IMR-90 (cell line): ENCODE measurements at regions not wholly inside any gene's neighbourhood (a gene's known extent, or its start where the extent isn't known, plus 50 kb on each side); places are given as distances from the start of the nearest gene placed in this dataset.

Source experiments
- ATAC-seq: fragments of 200-7000 bp; cut with Tn5 transposase; 2 replicates; pipeline ENCODE4 v1.9.1; 2020; ENCODE audit warnings: low read depth, mild to moderate bottlenecking, moderate library complexity
- BruUV-seq: library from RNA; stranded (reverse); fragments of 400-500 nt; replicated peaks from 2 replicates; lab custom pipeline; 2021; lab: Mats Ljungman, UMichigan
- CTCF ChIA-PET: fragments of 300-600 bp; formaldehyde crosslinking; extraction: SDS; loops from one replicate; lab custom pipeline; 2021; ENCODE audit warnings: antibody characterized with exemption; lab: Yijun Ruan, JAX
- POLR2A ChIA-PET: fragments of 300-600 bp; sonication (Branson Sonifier 250); formaldehyde crosslinking; loops from one replicate; lab custom pipeline; 2022; ENCODE audit warnings: antibody characterized with exemption; ENCODE audit not compliant: unreplicated experiment; lab: Charles Lee
- DNase-seq: peaks from one replicate; pipeline ENCODE4 v3.0.0; 2013
- H2AFZ ChIP-seq: replicated peaks from 2 replicates; pipeline ENCODE3; 2013; ENCODE audit warnings: low read length, mild to moderate bottlenecking; ENCODE audit not compliant: poor library complexity
- H2AK5ac ChIP-seq: 2 replicates; pipeline ENCODE4 v1.6.1; 2013; ENCODE audit warnings: low read depth, low read length, inconsistent platforms
- H2AK9ac ChIP-seq: replicated peaks from 2 replicates; pipeline ENCODE3; 2013; ENCODE audit warnings: mild to moderate bottlenecking, low read depth, low read length, moderate library complexity; ENCODE audit not compliant: poor library complexity
- H2BK120ac ChIP-seq: 2 replicates; pipeline ENCODE4 v1.6.1; 2013; ENCODE audit warnings: low read depth, low read length, inconsistent platforms
- H2BK15ac ChIP-seq: 3 replicates; pipeline ENCODE4 v1.6.1; 2013; ENCODE audit warnings: low read depth, low read length, inconsistent platforms
- H2BK20ac ChIP-seq: 2 replicates; pipeline ENCODE4 v1.6.1; 2013; ENCODE audit warnings: low read depth, mild to moderate bottlenecking, inconsistent platforms, low read length, moderate library complexity
- H2BK5ac ChIP-seq: 2 replicates; pipeline ENCODE4 v1.6.1; 2013; ENCODE audit warnings: mild to moderate bottlenecking, low read depth, low read length, inconsistent platforms; ENCODE audit not compliant: poor library complexity, severe bottlenecking
- H3K14ac ChIP-seq: replicated peaks from 2 replicates; pipeline ENCODE4 v1.6.1; 2013; ENCODE audit warnings: low read depth, low read length, inconsistent platforms
- H3K18ac ChIP-seq: 2 replicates; pipeline ENCODE4 v1.6.1; 2013; ENCODE audit warnings: low read depth, low read length, control low read depth
- H3K23ac ChIP-seq: 2 replicates; pipeline ENCODE4 v1.6.1; 2013; ENCODE audit warnings: low read depth, low read length, inconsistent platforms
- H3K27ac ChIP-seq: 2 replicates; pipeline ENCODE4 v1.5.1; 2013; ENCODE audit warnings: mild to moderate bottlenecking, control low read depth, low read length; ENCODE audit not compliant: insufficient read depth
- H3K27me3 ChIP-seq: 2 replicates; pipeline ENCODE4 v1.6.1; 2013; ENCODE audit warnings: low read length; ENCODE audit not compliant: control insufficient read depth, insufficient read depth
- H3K36me3 ChIP-seq: 2 replicates; pipeline ENCODE4 v1.6.1; 2013; ENCODE audit warnings: low read length, mixed read lengths; ENCODE audit not compliant: control insufficient read depth, insufficient read depth
- H3K4ac ChIP-seq: 2 replicates; pipeline ENCODE4 v1.6.1; 2013; ENCODE audit warnings: low read depth, low read length, inconsistent platforms
- H3K4me1 ChIP-seq: 2 replicates; pipeline ENCODE4 v1.6.1; 2013; ENCODE audit warnings: low read length, mixed read lengths; ENCODE audit not compliant: control insufficient read depth, insufficient read depth
- H3K4me2 ChIP-seq: 2 replicates; pipeline ENCODE4 v1.6.1; 2013; ENCODE audit warnings: low read depth, mild to moderate bottlenecking, control low read depth, low read length, moderate library complexity
- H3K4me3 ChIP-seq: 2 replicates; pipeline ENCODE4 v1.5.1; 2013; ENCODE audit warnings: low read depth, mild to moderate bottlenecking, control low read depth, low read length, moderate library complexity; ENCODE audit not compliant: insufficient read depth
- H3K56ac ChIP-seq: 2 replicates; pipeline ENCODE4 v1.6.1; 2013; ENCODE audit warnings: low read length, inconsistent platforms; ENCODE audit not compliant: insufficient read depth; ENCODE audit errors: extremely low read depth
- H3K79me1 ChIP-seq, 2 experiments: 2 replicates each; pipeline ENCODE4 v1.6.1; 2013; ENCODE audit warnings: low read length in 2 of 2, inconsistent platforms in 1 of 2, low read depth in 1 of 2
- H3K9ac ChIP-seq: 2 replicates; pipeline ENCODE4 v1.6.1; 2013; ENCODE audit warnings: low read depth, low read length, control low read depth
- H3K9me1 ChIP-seq: 2 replicates; pipeline ENCODE4 v1.6.1; 2013; ENCODE audit warnings: low read length, inconsistent platforms; ENCODE audit not compliant: insufficient read depth
- H3K9me3 ChIP-seq: 2 replicates; pipeline ENCODE4 v1.6.1; 2013; ENCODE audit warnings: low read length; ENCODE audit not compliant: control insufficient read depth, insufficient read depth
- H4K20me1 ChIP-seq: 2 replicates; pipeline ENCODE4 v1.6.1; 2013; ENCODE audit warnings: low read length, inconsistent platforms; ENCODE audit not compliant: insufficient read depth
- H4K5ac ChIP-seq: 2 replicates; pipeline ENCODE4 v1.6.1; 2013; ENCODE audit warnings: mild to moderate bottlenecking, low read depth, low read length, control low read depth
- H4K8ac ChIP-seq, 2 experiments: 2 replicates each; pipeline ENCODE4 v1.6.1; 2013; ENCODE audit warnings: low read depth in 2 of 2, low read length in 2 of 2, control low read depth in 1 of 2, inconsistent platforms in 1 of 2
- H4K91ac ChIP-seq: 2 replicates; pipeline ENCODE4 v1.6.1; 2013; ENCODE audit warnings: low read depth, low read length, inconsistent platforms; ENCODE audit not compliant: insufficient read depth
- BHLHE40 ChIP-seq: fragments of 150-350 bp; IDR thresholded peaks from 2 replicates; pipeline ENCODE4 v1.6.1; 2016; ENCODE audit warnings: mild to moderate bottlenecking, low read depth, low read length
- MAFK ChIP-seq: IDR thresholded peaks from 2 replicates; pipeline ENCODE4 v1.6.1; 2012; ENCODE audit warnings: low read depth, low read length, improper control_type of control experiment
- MXI1 ChIP-seq: IDR thresholded peaks from 2 replicates; pipeline ENCODE4 v1.6.1; 2012; ENCODE audit warnings: low read depth, mild to moderate bottlenecking, low read length, moderate library complexity, borderline replicate concordance
- NFE2L2 ChIP-seq: fragments of 150-350 bp; IDR thresholded peaks from 2 replicates; pipeline ENCODE4 v1.6.1; 2016; ENCODE audit warnings: low read depth, mild to moderate bottlenecking, low read length
- SMC3 ChIP-seq: fragments of 150-350 bp; IDR thresholded peaks from 2 replicates; pipeline ENCODE4 v1.6.1; 2016; ENCODE audit warnings: low read depth, mild to moderate bottlenecking, antibody characterized with exemption, low read length, moderate library complexity
- WGBS, 2 experiments: methylation state at CpG; one replicate each; pipeline versions ENCODE4 v1.1.5 to v1.1.7; 2013; ENCODE audit warnings: missing lambda C conversion rate in 2 of 2; ENCODE audit not compliant: insufficient read length in 1 of 2; ENCODE audit errors: extremely low coverage in 2 of 2; 5-methylcytosine and 5-hydroxymethylcytosine counted together
- dilution Hi-C: fragments of 300-500 bp; cut with HindIII; formaldehyde crosslinking; loops from one replicate; pipeline ENCODE4 v1.14.3; 2018; ENCODE audit warnings: low sequenced_read_pairs; ENCODE audit not compliant: unreplicated experiment
- in situ Hi-C: fragments of 300-500 bp; cut with MboI; formaldehyde crosslinking; loops from 3 replicates; pipeline ENCODE4 v1.14.3; 2019; ENCODE audit warnings: low sequenced_read_pairs, inconsistent platforms, mixed read lengths
- intact Hi-C: fragments of 100-400 bp; cut with micrococcal nuclease; formaldehyde crosslinking; loops from 2 replicates; pipeline ENCODE4 v1.10.0; 2022

DNA sequence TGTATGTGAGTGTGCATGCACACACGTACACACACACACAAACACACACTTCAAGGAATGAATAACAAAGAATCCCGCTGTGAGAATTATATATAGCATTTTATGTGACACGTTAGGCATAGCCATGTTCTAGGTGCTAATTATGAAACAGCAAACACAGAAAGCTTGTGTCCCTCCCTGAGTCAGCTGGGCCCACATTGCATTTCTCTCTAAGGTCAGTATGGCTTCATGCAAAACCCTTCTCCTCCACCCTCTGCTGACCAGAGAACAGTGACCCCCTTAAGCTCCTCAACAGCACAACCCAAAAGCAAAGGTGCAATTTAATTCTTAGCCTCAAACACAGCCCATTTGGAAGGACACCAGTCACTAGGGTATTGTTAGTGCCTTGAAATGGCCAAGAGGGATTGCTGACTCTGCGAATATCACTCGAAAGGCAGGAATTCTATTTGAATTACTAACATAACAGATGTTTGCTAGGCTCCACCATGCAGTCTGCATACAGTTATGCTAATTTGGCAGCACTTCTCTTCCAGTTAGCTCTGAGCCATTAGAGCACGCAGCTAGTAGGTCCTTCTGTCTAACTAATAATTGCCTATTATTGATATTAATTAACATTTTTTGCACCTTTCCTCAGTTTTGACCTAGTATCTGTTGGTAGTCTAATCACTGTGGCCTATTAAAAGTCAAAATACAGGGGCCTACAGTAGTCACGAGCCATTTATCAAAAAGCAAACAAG lies 149.0 kb downstream of the LNPK start:
- no peaks in the 10 kb centered on the region for H3K27me3 ChIP-seq
- H2BK120ac ChIP-seq = no peak overlapping the region
- no peak overlapping the region for H2AK9ac ChIP-seq
- peak overlapping the region; percentile 5 for H2AFZ ChIP-seq
- H4K5ac ChIP-seq = no peak overlapping the region
- H4K8ac ChIP-seq = no peak overlapping the region
- intact Hi-C loops (no loop called here), dilution Hi-C loops (no loop called here), in situ Hi-C loops (no loop called here)
- DNase-seq (no peak), ATAC-seq (no peak)
- H2BK20ac ChIP-seq = no peak overlapping the region
- H3K23ac ChIP-seq = no peak overlapping the region
- no peak overlapping the region for H3K9ac ChIP-seq
- H3K4me2 ChIP-seq = no peak overlapping the region
- no peak overlapping the region for H2BK5ac ChIP-seq
- H4K20me1 ChIP-seq = no peaks in the 10 kb centered on the region
- CTCF ChIA-PET = interaction anchor here (0.6 kb wide), 1 partner anchor 103 kb away, joined by 7 read pairs; no protein-coding TSS in a partner anchor
- H3K56ac ChIP-seq = no peak overlapping the region
- H3K4ac ChIP-seq = no peak overlapping the region
- TF ChIP-seq MXI1 (no peak), MAFK (peak; percentile 93), BHLHE40 (no peak), SMC3 (no peak), NFE2L2 (no peak)
- no peak overlapping the region for H3K18ac ChIP-seq
- no peak overlapping the region for H2AK5ac ChIP-seq
- H3K9me1 ChIP-seq = no peaks in the 10 kb centered on the region
- no peaks in the 10 kb centered on the region for H3K9me3 ChIP-seq
- H3K79me1 ChIP-seq = no peaks in the 10 kb centered on the region
- no peaks in the 10 kb centered on the region for H3K36me3 ChIP-seq
- no peaks in the 10 kb centered on the region for H3K4me1 ChIP-seq
- whole genome bisulfite sequencing, 2 experiments = no CpG with 5 or more reads among the region's 7 CpGs
- POLR2A ChIA-PET = no interaction called here
- no peak overlapping the region for H3K27ac ChIP-seq
- no peak overlapping the region for H3K4me3 ChIP-seq
- no peak overlapping the region for H2BK15ac ChIP-seq
- no peak overlapping the region for H4K91ac ChIP-seq
- no TSS peak for BruUV-seq
- no peak overlapping the region for H3K14ac ChIP-seq
